Type B pancreatic cell (in vitro differentiated cells): ENCODE measurements at regions not wholly inside any gene's neighbourhood (a gene's known extent, or its start where the extent isn't known, plus 50 kb on each side); places are given as distances from the start of the nearest gene placed in this dataset.

Source experiments
- DNase-seq: peaks from one replicate; pipeline ENCODE4 v3.0.0; 2021; ENCODE audit warnings: mixed read lengths; ENCODE audit not compliant: unreplicated experiment; ENCODE audit errors: extremely low spot score
- H3K27ac Mint-ChIP-seq: 2 replicates; pipeline ENCODE4 v1.8.0; 2021; ENCODE audit warnings: mild to moderate bottlenecking, mixed read lengths
- H3K27me3 Mint-ChIP-seq: 2 replicates; pipeline ENCODE4 v1.8.0; 2021; ENCODE audit warnings: mixed read lengths
- H3K36me3 Mint-ChIP-seq: 2 replicates; pipeline ENCODE4 v1.8.0; 2021; ENCODE audit warnings: mixed read lengths
- H3K4me1 Mint-ChIP-seq: one replicate; pipeline ENCODE4 v1.8.0; 2021; ENCODE audit warnings: mixed read lengths; ENCODE audit not compliant: unreplicated experiment
- H3K4me3 Mint-ChIP-seq: 2 replicates; pipeline ENCODE4 v1.8.0; 2021; ENCODE audit warnings: mild to moderate bottlenecking, mixed read lengths
- H3K9me3 Mint-ChIP-seq: 2 replicates; pipeline ENCODE4 v1.8.0; 2021; ENCODE audit warnings: mixed read lengths
- TF ChIP-seq, protein P1 (sequence below): fragments of 200-600 bp; sonication (generic); conservative IDR thresholded peaks from 2 replicates; pipeline ENCODE4 v1.5.0; 2021; ENCODE audit warnings: antibody characterized with exemption, mild to moderate bottlenecking

DNA sequence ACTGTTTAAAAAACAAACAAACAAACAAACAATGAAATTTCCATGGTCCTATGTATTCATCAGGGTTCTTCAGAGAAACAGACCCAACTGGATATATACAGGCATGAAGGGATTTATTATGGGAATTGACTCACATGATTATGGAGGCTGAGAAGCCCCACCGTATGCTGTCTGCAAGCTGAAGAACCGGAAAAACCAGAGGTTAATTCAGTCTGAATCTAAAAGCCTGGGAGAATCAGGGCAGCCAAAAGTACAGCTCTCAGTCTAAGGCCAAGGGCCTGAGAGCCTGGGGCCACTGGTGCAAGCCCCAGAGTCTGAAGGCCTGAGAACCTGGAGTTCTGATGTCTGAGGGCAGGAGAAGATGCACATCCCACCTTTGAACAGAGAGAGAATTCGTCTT is 163.5 kb downstream of the MDFIC start:
- DNase-seq: no peak
- TF ChIP-seq, protein P1, sequence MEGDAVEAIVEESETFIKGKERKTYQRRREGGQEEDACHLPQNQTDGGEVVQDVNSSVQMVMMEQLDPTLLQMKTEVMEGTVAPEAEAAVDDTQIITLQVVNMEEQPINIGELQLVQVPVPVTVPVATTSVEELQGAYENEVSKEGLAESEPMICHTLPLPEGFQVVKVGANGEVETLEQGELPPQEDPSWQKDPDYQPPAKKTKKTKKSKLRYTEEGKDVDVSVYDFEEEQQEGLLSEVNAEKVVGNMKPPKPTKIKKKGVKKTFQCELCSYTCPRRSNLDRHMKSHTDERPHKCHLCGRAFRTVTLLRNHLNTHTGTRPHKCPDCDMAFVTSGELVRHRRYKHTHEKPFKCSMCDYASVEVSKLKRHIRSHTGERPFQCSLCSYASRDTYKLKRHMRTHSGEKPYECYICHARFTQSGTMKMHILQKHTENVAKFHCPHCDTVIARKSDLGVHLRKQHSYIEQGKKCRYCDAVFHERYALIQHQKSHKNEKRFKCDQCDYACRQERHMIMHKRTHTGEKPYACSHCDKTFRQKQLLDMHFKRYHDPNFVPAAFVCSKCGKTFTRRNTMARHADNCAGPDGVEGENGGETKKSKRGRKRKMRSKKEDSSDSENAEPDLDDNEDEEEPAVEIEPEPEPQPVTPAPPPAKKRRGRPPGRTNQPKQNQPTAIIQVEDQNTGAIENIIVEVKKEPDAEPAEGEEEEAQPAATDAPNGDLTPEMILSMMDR: no peak
- no peaks in the 10 kb centered on the region for H3K36me3 Mint-ChIP-seq
- peaks cover 7% of the 10 kb centered on the region for H3K4me1 Mint-ChIP-seq
- H3K4me3 Mint-ChIP-seq: no peak overlapping the region
- H3K9me3 Mint-ChIP-seq: no peaks in the 10 kb centered on the region
- H3K27me3 Mint-ChIP-seq: no peaks in the 10 kb centered on the region
- H3K27ac Mint-ChIP-seq: no peak overlapping the region

- Mint-ChIP-seq H3K36me3 (no peaks in the 10 kb centered on the region), H3K27ac (no peak overlapping the region), H3K4me1 (peaks cover 7% of the 10 kb centered on the region), H3K27me3 (no peaks in the 10 kb centered on the region), H3K4me3 (no peak overlapping the region), H3K9me3 (no peaks in the 10 kb centered on the region)
- TF ChIP-seq, protein P1: no peak
- no peak for DNase-seq
These were observed 162.0 kb downstream of the MDFIC start for GRCh38 chr7:115083935-115084334.

GRCh38 chr7:115081772-115082171 is 159.9 kb downstream of the MDFIC start:
- no peaks in the 10 kb centered on the region for H3K9me3 Mint-ChIP-seq
- no peaks in the 10 kb centered on the region for H3K4me1 Mint-ChIP-seq
- H3K27me3 Mint-ChIP-seq: no peaks in the 10 kb centered on the region
- H3K36me3 Mint-ChIP-seq: no peaks in the 10 kb centered on the region
- H3K27ac Mint-ChIP-seq: no peak overlapping the region
- no peak overlapping the region for H3K4me3 Mint-ChIP-seq
- DNase-seq: no peak
- TF ChIP-seq, protein P1: no peak

GRCh38 chr7:115078851-115079250 is 157.0 kb downstream of the MDFIC start:
- DNase-seq: no peak
- Mint-ChIP-seq H3K4me1 (no peaks in the 10 kb centered on the region), H3K36me3 (no peaks in the 10 kb centered on the region), H3K27ac (no peak overlapping the region), H3K27me3 (no peaks in the 10 kb centered on the region), H3K4me3 (no peak overlapping the region), H3K9me3 (no peaks in the 10 kb centered on the region)
- TF ChIP-seq, protein P1: no peak

GRCh38 chr7:115078386-115078785 is 156.5 kb downstream of the MDFIC start:
- Mint-ChIP-seq H3K36me3 (no peaks in the 10 kb centered on the region), H3K9me3 (no peaks in the 10 kb centered on the region), H3K27ac (no peak overlapping the region), H3K4me3 (no peak overlapping the region), H3K4me1 (no peaks in the 10 kb centered on the region), H3K27me3 (no peaks in the 10 kb centered on the region)
- TF ChIP-seq, protein P1: no peak
- DNase-seq: no peak

- H3K4me1 Mint-ChIP-seq: peaks cover 10% of the 10 kb centered on the region
- peaks cover 3% of the 10 kb centered on the region for H3K9me3 Mint-ChIP-seq
- TF ChIP-seq, protein P1: no peak
- H3K36me3 Mint-ChIP-seq: no peaks in the 10 kb centered on the region
- H3K27ac Mint-ChIP-seq: no peak overlapping the region
- no peaks in the 10 kb centered on the region for H3K27me3 Mint-ChIP-seq
- DNase-seq: no peak
- no peak overlapping the region for H3K4me3 Mint-ChIP-seq
These were observed 148.4 kb downstream of the MDFIC start for GRCh38 chr7:115070311-115070710.
